NT2/D1 (cell line): ENCODE measurements at regions not wholly inside any gene's neighbourhood (a gene's known extent, or its start where the extent isn't known, plus 50 kb on each side); places are given as distances from the start of the nearest gene placed in this dataset.

Experiments used
- DNase-seq: peaks from one replicate; pipeline ENCODE4 v3.0.0-alpha.2; 2011; ENCODE audit warnings: low read depth, low spot score
- H3K27me3 ChIP-seq: 2 replicates; pipeline ENCODE4 v1.6.0; 2011; ENCODE audit warnings: mild to moderate bottlenecking; ENCODE audit not compliant: insufficient read length, insufficient read depth
- H3K36me3 ChIP-seq: 2 replicates; pipeline ENCODE4 v1.6.1; 2011; ENCODE audit warnings: mild to moderate bottlenecking, low read length, mixed read lengths; ENCODE audit not compliant: insufficient read depth, insufficient read length
- H3K4me1 ChIP-seq: 2 replicates; pipeline ENCODE4 v1.5.1; 2011; ENCODE audit not compliant: insufficient read depth, insufficient read length
- H3K4me3 ChIP-seq: 2 replicates; pipeline ENCODE4 v1.5.1; 2011; ENCODE audit warnings: low read depth; ENCODE audit not compliant: insufficient read length
- H3K9ac ChIP-seq: 2 replicates; pipeline ENCODE4 v1.6.0; 2011; ENCODE audit warnings: low read depth; ENCODE audit not compliant: insufficient read length
- H3K9me3 ChIP-seq: 2 replicates; pipeline ENCODE4 v1.5.1; 2011; ENCODE audit warnings: mild to moderate bottlenecking, low read length; ENCODE audit not compliant: insufficient read depth
- SUZ12 ChIP-seq: IDR thresholded peaks from 2 replicates; pipeline ENCODE4 v1.6.1; 2011; ENCODE audit not compliant: insufficient read length, insufficient read depth; ENCODE audit errors: extremely low read depth
- YY1 ChIP-seq: IDR thresholded peaks from 2 replicates; pipeline ENCODE4 v1.6.1; 2011; ENCODE audit not compliant: insufficient read length, insufficient read depth
- ZNF274 ChIP-seq: IDR thresholded peaks from 2 replicates; pipeline ENCODE4 v1.6.1; 2011; ENCODE audit warnings: mild to moderate bottlenecking, low read depth, low read length

DNA sequence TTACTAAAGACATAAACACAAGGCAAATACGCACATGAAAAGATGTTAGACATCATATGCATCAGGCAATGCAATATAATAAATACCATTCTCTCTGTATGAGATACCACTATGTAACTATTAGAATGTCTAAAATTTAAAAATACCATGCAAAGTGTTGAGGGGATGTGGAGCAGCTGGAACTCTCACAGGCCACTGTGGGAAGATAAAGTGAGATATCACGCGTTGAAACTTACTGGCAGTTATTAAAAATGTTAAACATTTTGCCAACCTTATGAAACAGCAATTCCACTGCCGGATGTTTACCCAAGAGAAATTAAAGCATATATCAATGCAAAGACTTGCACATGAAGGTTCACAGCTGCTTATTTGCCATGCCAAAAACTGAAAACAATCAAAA is 556.7 kb downstream of the LRRC70 start:
- Histone ChIP-seq H3K4me1 (no peaks in the 10 kb centered on the region), H3K4me3 (no peak overlapping the region), H3K9ac (no peak overlapping the region), H3K36me3 (no peaks in the 10 kb centered on the region), H3K9me3 (no peaks in the 10 kb centered on the region), H3K27me3 (no peaks in the 10 kb centered on the region)
- TF ChIP-seq ZNF274 (no peak), YY1 (no peak), SUZ12 (no peak)
- DNase-seq, result no peak

- Histone ChIP-seq H3K4me3 (no peak overlapping the region), H3K27me3 (no peaks in the 10 kb centered on the region), H3K36me3 (no peaks in the 10 kb centered on the region), H3K9me3 (no peaks in the 10 kb centered on the region), H3K4me1 (no peaks in the 10 kb centered on the region), H3K9ac (no peak overlapping the region)
- TF ChIP-seq YY1, result no peak
- no peak for TF ChIP-seq ZNF274
- TF ChIP-seq SUZ12, result no peak
- no peak for DNase-seq
Observed at GRCh38 chr5:63131626-63132285, 553.1 kb downstream of the LRRC70 start.

DNA sequence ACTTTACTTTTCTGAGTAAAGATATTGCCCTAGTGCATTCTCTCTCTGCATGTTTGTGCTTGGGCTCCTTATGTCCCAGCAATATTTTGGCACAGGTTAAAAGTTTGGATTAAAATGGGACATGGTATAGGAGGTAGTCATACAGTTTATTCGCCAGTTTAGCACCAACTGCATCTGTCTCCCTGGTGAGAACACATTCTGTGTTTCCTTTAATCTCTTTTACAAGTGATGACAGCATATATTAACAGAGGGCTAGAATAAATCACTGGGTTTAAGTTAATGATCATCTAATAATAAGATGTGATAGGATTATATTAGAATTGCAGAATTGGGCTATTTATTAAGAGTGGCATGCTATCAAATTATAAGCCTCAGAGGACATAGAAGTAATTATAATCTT is 550.1 kb downstream of the LRRC70 start:
- no peak for TF ChIP-seq YY1
- no peak for TF ChIP-seq SUZ12
- TF ChIP-seq ZNF274, result no peak

GRCh38 chr5:63128018-63128417 is 549.4 kb downstream of the LRRC70 start:
- TF ChIP-seq ZNF274, result no peak
- no peak for TF ChIP-seq SUZ12
- no peak for TF ChIP-seq YY1
- no peaks in the 10 kb centered on the region for H3K27me3 ChIP-seq
- H3K9me3 ChIP-seq, result no peaks in the 10 kb centered on the region
- no peak for DNase-seq
- no peak overlapping the region for H3K4me3 ChIP-seq
- no peaks in the 10 kb centered on the region for H3K4me1 ChIP-seq
- H3K36me3 ChIP-seq, result no peaks in the 10 kb centered on the region
- no peak overlapping the region for H3K9ac ChIP-seq

More for the DNA sequence above, 550.1 kb downstream of the LRRC70 start:
- Histone ChIP-seq H3K9me3 (no peaks in the 10 kb centered on the region), H3K4me1 (no peaks in the 10 kb centered on the region), H3K4me3 (no peak overlapping the region), H3K9ac (no peak overlapping the region), H3K36me3 (no peaks in the 10 kb centered on the region), H3K27me3 (no peaks in the 10 kb centered on the region)
- no peak for DNase-seq

DNA sequence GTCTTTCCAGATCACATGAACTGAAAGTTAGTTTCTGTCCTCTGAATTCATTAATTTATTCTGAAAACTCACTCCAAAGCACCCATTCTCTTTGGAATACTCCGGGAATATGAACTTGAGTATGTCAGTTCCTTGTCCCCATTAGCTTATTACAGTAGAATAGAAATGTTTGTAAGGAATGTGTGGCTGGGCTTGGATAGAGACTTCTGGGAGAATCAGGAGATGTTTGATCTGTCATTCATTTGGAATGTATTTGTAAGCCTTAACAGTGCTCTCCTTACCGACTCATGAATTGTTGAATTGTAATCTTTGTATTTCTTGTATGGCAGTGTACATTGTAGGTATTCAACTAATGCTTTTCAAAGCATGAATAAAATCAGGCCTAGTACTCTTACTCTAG is 548.4 kb downstream of the LRRC70 start:
- Histone ChIP-seq H3K36me3 (no peaks in the 10 kb centered on the region), H3K27me3 (no peaks in the 10 kb centered on the region), H3K4me1 (no peaks in the 10 kb centered on the region), H3K9me3 (no peaks in the 10 kb centered on the region), H3K4me3 (no peak overlapping the region), H3K9ac (no peak overlapping the region)
- no peak for DNase-seq
- no peak for TF ChIP-seq SUZ12
- no peak for TF ChIP-seq ZNF274
- TF ChIP-seq YY1, result no peak

GRCh38 chr5:63125862-63126261 is 547.2 kb downstream of the LRRC70 start:
- Histone ChIP-seq H3K4me3 (no peak overlapping the region), H3K9me3 (no peaks in the 10 kb centered on the region), H3K9ac (no peak overlapping the region), H3K36me3 (no peaks in the 10 kb centered on the region), H3K4me1 (no peaks in the 10 kb centered on the region), H3K27me3 (no peaks in the 10 kb centered on the region)
- TF ChIP-seq SUZ12 (no peak), ZNF274 (no peak), YY1 (no peak)
- no peak for DNase-seq

DNA sequence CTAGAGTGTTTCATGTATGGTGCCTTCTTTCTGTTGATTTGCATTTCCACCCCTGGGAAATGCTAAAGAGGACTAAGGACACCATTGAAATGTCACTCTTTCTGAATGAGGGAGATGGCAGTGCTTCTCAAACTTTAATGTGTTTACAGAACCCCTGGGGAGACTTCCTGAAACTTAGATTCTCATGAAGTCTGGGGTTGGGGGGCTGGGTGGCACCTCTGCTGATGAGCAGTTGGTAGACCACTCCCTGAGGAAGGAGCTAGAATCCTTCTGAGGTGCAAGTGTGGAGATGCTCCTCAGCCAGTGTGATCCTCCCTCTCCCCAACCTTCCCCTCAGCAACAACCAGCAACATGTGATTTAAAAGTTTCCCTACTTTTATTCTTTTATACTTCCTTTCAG is 546.8 kb downstream of the LRRC70 start:
- no peaks in the 10 kb centered on the region for H3K27me3 ChIP-seq
- DNase-seq, result peak; percentile 40
- no peaks in the 10 kb centered on the region for H3K4me1 ChIP-seq
- H3K9ac ChIP-seq, result no peak overlapping the region
- TF ChIP-seq SUZ12, result no peak
- no peak for TF ChIP-seq YY1
- no peak for TF ChIP-seq ZNF274
- H3K36me3 ChIP-seq, result no peaks in the 10 kb centered on the region
- H3K9me3 ChIP-seq, result no peaks in the 10 kb centered on the region
- no peak overlapping the region for H3K4me3 ChIP-seq
